Breast epithelium (tissue), 3 donors: ENCODE measurements at regions not wholly inside any gene's neighbourhood (a gene's known extent, or its start where the extent isn't known, plus 50 kb on each side); places are given as distances from the start of the nearest gene placed in this dataset.

Source experiments
- POLR2A ChIP-seq: fragments of 450-650 bp; IDR thresholded peaks from one replicate; pipeline ENCODE4 v1.6.1; 2016; ENCODE audit warnings: antibody characterized with exemption, mild to moderate bottlenecking, moderate library complexity
- POLR2AphosphoS5 ChIP-seq, 3 donors: sonication (generic); formaldehyde crosslinking; IDR thresholded peaks; one replicate each; pipeline ENCODE4 v1.6.1; 2017; ENCODE audit warnings: antibody characterized with exemption in 3 of 3
- TF ChIP-seq, protein P1 (sequence below), 3 donors: fragments of 450-650 bp; IDR thresholded peaks; one replicate each; pipeline ENCODE4 v1.5.1; 2016 to 2017; ENCODE audit warnings: antibody characterized with exemption in 3 of 3, mild to moderate bottlenecking in 3 of 3, moderate library complexity in 3 of 3

DNA sequence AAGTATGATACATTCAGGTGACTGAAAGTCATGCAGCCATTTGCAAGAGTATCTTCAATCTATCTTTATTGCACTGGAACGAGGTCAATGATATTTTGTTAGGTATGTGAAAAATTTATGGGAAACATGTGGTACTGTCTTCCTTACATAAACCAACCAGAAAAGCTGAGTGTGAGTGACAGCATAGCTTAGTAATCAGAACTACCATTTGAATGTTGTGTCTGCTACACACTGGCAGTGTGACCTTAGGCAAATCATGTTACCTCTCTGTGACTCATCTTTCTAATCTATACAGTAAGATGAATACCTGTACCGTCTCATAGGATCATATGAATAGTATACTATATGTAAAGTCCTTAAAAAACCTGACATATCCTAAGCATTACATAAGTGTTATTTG lies 337.9 kb upstream of the IL12A start:
- TF ChIP-seq, protein P1, sequence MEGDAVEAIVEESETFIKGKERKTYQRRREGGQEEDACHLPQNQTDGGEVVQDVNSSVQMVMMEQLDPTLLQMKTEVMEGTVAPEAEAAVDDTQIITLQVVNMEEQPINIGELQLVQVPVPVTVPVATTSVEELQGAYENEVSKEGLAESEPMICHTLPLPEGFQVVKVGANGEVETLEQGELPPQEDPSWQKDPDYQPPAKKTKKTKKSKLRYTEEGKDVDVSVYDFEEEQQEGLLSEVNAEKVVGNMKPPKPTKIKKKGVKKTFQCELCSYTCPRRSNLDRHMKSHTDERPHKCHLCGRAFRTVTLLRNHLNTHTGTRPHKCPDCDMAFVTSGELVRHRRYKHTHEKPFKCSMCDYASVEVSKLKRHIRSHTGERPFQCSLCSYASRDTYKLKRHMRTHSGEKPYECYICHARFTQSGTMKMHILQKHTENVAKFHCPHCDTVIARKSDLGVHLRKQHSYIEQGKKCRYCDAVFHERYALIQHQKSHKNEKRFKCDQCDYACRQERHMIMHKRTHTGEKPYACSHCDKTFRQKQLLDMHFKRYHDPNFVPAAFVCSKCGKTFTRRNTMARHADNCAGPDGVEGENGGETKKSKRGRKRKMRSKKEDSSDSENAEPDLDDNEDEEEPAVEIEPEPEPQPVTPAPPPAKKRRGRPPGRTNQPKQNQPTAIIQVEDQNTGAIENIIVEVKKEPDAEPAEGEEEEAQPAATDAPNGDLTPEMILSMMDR (IDR thresholded peaks at IDR 0.05) = no peak
- no peak for TF ChIP-seq POLR2A
- no peak for TF ChIP-seq POLR2AphosphoS5 (IDR thresholded peaks at IDR 0.05)
